ENCODE measurements at regions not wholly inside any gene's neighbourhood (a gene's known extent, or its start where the extent isn't known, plus 50 kb on each side); places are given as distances from the start of the nearest gene placed in this dataset.

DNA sequence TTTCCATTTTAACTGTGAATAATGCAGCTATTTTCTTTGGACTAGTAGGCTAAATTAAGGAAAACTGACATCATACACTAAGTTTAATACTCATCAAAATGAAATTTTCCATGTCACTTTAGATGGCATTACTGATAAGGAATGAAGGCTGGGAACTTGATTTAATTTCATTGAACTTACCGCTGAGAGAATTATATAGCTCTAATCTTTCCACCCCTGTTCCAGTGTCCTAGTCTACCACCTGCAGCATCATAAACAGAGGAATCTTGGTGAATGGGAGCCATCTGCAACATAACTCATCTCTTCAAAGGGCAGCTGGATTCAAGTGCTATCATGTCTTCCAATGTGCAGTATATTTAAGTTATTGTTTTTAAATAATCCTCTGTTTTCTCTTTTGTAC lies 1395.2 kb downstream of the EPHA7 start:
- intact Hi-C loops (cut with DNase I), result no loop called here
- H3K27me3 ChIP-seq (ENCODE audit: insufficient read depth in 3 of 3, low read length in 2 of 3), result peaks cover 0 to 4% (median 0%) of the 10 kb centered on the region in 3 donors
- DNase-seq (no peak), ATAC-seq (no peak)
- 29 to 61% (median 54%) methylated on average over 1 of the region's 1 CpG for WGBS, 3 donors
- no peak overlapping the region for H3K4me3 ChIP-seq
- TF ChIP-seq, protein P1, sequence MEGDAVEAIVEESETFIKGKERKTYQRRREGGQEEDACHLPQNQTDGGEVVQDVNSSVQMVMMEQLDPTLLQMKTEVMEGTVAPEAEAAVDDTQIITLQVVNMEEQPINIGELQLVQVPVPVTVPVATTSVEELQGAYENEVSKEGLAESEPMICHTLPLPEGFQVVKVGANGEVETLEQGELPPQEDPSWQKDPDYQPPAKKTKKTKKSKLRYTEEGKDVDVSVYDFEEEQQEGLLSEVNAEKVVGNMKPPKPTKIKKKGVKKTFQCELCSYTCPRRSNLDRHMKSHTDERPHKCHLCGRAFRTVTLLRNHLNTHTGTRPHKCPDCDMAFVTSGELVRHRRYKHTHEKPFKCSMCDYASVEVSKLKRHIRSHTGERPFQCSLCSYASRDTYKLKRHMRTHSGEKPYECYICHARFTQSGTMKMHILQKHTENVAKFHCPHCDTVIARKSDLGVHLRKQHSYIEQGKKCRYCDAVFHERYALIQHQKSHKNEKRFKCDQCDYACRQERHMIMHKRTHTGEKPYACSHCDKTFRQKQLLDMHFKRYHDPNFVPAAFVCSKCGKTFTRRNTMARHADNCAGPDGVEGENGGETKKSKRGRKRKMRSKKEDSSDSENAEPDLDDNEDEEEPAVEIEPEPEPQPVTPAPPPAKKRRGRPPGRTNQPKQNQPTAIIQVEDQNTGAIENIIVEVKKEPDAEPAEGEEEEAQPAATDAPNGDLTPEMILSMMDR (IDR thresholded peaks at IDR 0.05), result no peak
- H3K4me1 ChIP-seq, result no peaks in the 10 kb centered on the region
- no peak overlapping the region for H3K27ac ChIP-seq
- no peaks in the 10 kb centered on the region for H3K9me3 ChIP-seq
- H3K36me3 ChIP-seq (ENCODE audit: insufficient read depth in 1 of 2, low read depth in 1 of 2), result no peaks in the 10 kb centered on the region

DNA sequence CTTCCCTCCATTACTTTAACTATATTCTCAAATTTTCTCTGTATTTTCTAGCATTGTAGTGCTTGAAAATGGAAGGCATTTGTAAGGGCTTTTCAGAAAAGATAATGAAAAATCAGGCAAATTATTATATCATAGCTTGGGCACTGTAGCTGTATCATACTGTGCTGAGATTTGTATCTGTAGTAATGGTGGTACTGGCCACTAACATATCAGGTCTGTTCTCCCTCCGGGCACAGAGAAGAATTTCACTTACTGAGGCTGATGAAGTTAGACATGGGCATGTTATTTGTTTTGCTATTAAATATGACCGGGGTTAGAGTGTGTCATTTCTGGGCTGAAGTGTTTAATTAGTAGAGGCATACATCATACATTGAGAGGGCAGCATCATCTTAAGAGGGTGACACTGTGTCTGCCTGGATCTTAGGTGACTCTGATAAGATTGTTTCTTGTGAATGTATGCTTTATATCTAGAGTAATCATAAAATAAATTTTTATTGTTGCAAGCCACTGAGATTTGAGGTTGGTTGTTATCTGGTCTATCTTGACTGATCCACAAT lies 1395.9 kb downstream of the EPHA7 start:
- no peak overlapping the region for H3K27ac ChIP-seq
- TF ChIP-seq, protein P1 (IDR thresholded peaks at IDR 0.05), result no peak
- ATAC-seq (no peak), DNase-seq (no peak)
- no peaks in the 10 kb centered on the region for H3K9me3 ChIP-seq
- H3K27me3 ChIP-seq (ENCODE audit: insufficient read depth in 3 of 3, low read length in 2 of 3), result peaks cover 0 to 4% (median 0%) of the 10 kb centered on the region in 3 donors
- H3K4me3 ChIP-seq, result no peak overlapping the region
- H3K36me3 ChIP-seq (ENCODE audit: insufficient read depth in 1 of 2, low read depth in 1 of 2), result no peaks in the 10 kb centered on the region
- no peaks in the 10 kb centered on the region for H3K4me1 ChIP-seq
- intact Hi-C loops (cut with DNase I), result no loop called here
- 67 to 77% (median 69%) methylated on average over 2 of the region's 2 CpGs for WGBS, 3 donors

DNA sequence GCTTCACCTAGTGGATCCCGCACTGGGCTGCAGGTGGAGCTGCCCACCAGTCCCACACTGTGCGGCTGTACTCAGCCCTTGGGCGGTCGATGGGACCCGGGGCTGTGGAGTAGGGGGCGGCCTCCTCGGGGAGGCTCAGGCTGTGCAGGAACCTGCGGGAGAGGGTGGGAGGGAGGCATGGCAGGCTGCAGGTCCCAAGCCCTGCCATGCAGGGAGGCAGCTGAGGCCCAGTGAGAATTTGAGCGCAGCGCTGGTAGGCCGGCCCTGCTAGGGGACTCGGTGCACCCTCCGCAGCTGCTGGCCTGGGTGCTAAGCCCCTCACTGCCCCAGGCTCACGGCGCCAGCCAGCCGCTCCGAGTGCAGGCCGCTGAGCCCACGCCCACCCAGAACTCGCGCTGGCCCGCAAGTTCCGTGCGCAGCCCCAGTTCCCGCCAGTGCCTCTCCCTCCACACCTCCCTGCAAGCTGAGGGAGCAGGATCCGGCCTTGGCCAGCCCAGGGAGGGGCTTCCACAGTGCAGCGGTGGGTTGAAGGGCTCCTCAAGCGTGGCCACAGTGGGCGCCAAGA lies 1407.6 kb downstream of the EPHA7 start:
- H3K4me1 ChIP-seq, result no peaks in the 10 kb centered on the region
- 95 to 97% (median 95%) methylated on average over 22 to 29 of the region's 29 CpGs for WGBS, 3 donors
- DNase-seq (peak in 1 of 2 donors; percentile 34), ATAC-seq (no peak)
- no peak overlapping the region for H3K27ac ChIP-seq
- H3K9me3 ChIP-seq, result no peaks in the 10 kb centered on the region
- H3K4me3 ChIP-seq, result no peak overlapping the region
- no peaks in the 10 kb centered on the region for H3K27me3 ChIP-seq (ENCODE audit: insufficient read depth in 3 of 3, low read length in 2 of 3)
- TF ChIP-seq, protein P1 (IDR thresholded peaks at IDR 0.05), result no peak
- intact Hi-C loops (cut with DNase I), result no loop called here
- no peaks in the 10 kb centered on the region for H3K36me3 ChIP-seq (ENCODE audit: insufficient read depth in 1 of 2, low read depth in 1 of 2)

DNA sequence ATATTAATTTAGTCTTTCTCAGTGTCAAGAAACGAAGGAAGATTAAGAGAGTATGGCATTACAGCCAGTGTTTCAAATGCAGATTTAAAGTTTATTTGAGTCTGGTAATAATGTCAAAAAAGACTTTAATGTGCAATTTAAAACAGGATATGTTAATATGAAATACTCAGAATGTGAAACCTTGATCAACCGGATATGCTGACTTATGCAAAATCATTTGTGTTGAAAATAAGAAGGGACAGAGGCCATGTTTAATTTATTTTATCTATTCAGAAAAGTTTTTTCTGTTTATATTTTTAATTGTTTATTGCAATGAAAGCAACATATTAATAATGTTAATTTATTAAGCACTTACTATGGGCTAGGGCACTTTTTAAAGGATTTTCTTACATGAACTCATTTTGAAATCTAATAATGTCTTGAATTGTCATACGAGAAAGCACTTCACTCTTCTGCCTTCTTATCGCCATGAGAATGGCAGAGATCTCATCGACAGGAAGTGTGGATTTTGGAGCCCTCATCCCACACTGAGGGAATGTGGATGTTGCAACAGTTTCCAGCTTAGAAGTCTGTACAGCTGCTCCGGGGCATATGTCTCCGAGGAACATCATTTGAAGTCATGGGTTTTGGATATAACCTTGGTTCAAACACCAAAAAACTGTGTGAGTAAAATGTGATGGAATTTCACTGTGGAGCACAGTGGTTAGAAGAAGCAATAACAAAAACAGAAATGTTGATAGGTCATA lies 1410.4 kb downstream of the EPHA7 start:
- H3K36me3 ChIP-seq (ENCODE audit: insufficient read depth in 1 of 2, low read depth in 1 of 2), result no peaks in the 10 kb centered on the region
- H3K4me3 ChIP-seq, result no peak overlapping the region
- intact Hi-C loops (cut with DNase I), result no loop called here
- H3K9me3 ChIP-seq, result no peaks in the 10 kb centered on the region
- no peaks in the 10 kb centered on the region for H3K4me1 ChIP-seq
- ATAC-seq, result no peak
- TF ChIP-seq, protein P1 (IDR thresholded peaks at IDR 0.05), result no peak
- H3K27me3 ChIP-seq (ENCODE audit: insufficient read depth in 3 of 3, low read length in 2 of 3), result no peaks in the 10 kb centered on the region
- no peak for DNase-seq
- no peak overlapping the region for H3K27ac ChIP-seq
- WGBS, 3 donors, result 82 to 85% (median 83%) methylated on average over 7 of the region's 7 CpGs
